PFSK-1 (cell line): ENCODE measurements at regions not wholly inside any gene's neighbourhood (a gene's known extent, or its start where the extent isn't known, plus 50 kb on each side); places are given as distances from the start of the nearest gene placed in this dataset.

Source experiments
- FOXP2 ChIP-seq: optimal IDR thresholded peaks from 2 replicates; pipeline ENCODE3; 2011; ENCODE audit warnings: borderline replicate concordance, control low read depth, inconsistent platforms; ENCODE audit not compliant: insufficient read depth; ENCODE audit errors: extremely low read length, extremely low read depth
- POLR2AphosphoS5 ChIP-seq: IDR thresholded peaks from 2 replicates; pipeline ENCODE4 v1.6.1; 2012; ENCODE audit warnings: low read depth, mild to moderate bottlenecking, control low read depth, low read length, moderate library complexity
- REST ChIP-seq, 2 experiments: IDR thresholded peaks; 2 replicates each; pipeline versions ENCODE4 v1.6.1 to v1.8.0; 2011 to 2012; ENCODE audit warnings: low read depth in 2 of 2, low read length in 2 of 2, control low read depth in 1 of 2, inconsistent platforms in 1 of 2, mild to moderate bottlenecking in 1 of 2, moderate library complexity in 1 of 2; ENCODE audit not compliant: insufficient read depth in 1 of 2
- SIN3A ChIP-seq: IDR thresholded peaks from 2 replicates; pipeline ENCODE4 v1.6.1; 2012; ENCODE audit warnings: mild to moderate bottlenecking, low read length, moderate library complexity, borderline replicate concordance; ENCODE audit not compliant: insufficient read depth
- TAF1 ChIP-seq: IDR thresholded peaks from 2 replicates; pipeline ENCODE4 v1.6.1; 2012; ENCODE audit warnings: low read length, control low read depth, borderline replicate concordance; ENCODE audit not compliant: insufficient read depth

GRCh38 chr1:88318740-88319139 is 365.3 kb upstream of the PKN2 start:
- TF ChIP-seq TAF1, result no peak
- no peak for TF ChIP-seq SIN3A
- no peak for TF ChIP-seq REST (IDR thresholded peaks at IDR 0.05; ENCODE audit: insufficient read depth in 1 of 2, low read depth in 2 of 2, low read length in 2 of 2)
- TF ChIP-seq POLR2AphosphoS5, result no peak
- no peak for TF ChIP-seq FOXP2

GRCh38 chr1:88320291-88320690 is 363.8 kb upstream of the PKN2 start:
- TF ChIP-seq POLR2AphosphoS5 (no peak), SIN3A (no peak), TAF1 (no peak), REST (IDR thresholded peaks at IDR 0.05; ENCODE audit: insufficient read depth in 1 of 2, low read depth in 2 of 2, low read length in 2 of 2) (no peak), FOXP2 (no peak)

- TF ChIP-seq SIN3A, result no peak
- no peak for TF ChIP-seq TAF1
- TF ChIP-seq FOXP2, result no peak
- TF ChIP-seq REST (IDR thresholded peaks at IDR 0.05; ENCODE audit: insufficient read depth in 1 of 2, low read depth in 2 of 2, low read length in 2 of 2), result no peak
- no peak for TF ChIP-seq POLR2AphosphoS5
Measured at GRCh38 chr1:88321706-88322105, 362.4 kb upstream of the PKN2 start.

- TF ChIP-seq FOXP2 (no peak), SIN3A (no peak), POLR2AphosphoS5 (no peak), TAF1 (no peak), REST (IDR thresholded peaks at IDR 0.05; ENCODE audit: insufficient read depth in 1 of 2, low read depth in 2 of 2, low read length in 2 of 2) (no peak)
Measured at GRCh38 chr1:88324899-88325298, 359.2 kb upstream of the PKN2 start.
